ENCODE measurements at regions not wholly inside any gene's neighbourhood (a gene's known extent, or its start where the extent isn't known, plus 50 kb on each side); places are given as distances from the start of the nearest gene placed in this dataset.

DNA sequence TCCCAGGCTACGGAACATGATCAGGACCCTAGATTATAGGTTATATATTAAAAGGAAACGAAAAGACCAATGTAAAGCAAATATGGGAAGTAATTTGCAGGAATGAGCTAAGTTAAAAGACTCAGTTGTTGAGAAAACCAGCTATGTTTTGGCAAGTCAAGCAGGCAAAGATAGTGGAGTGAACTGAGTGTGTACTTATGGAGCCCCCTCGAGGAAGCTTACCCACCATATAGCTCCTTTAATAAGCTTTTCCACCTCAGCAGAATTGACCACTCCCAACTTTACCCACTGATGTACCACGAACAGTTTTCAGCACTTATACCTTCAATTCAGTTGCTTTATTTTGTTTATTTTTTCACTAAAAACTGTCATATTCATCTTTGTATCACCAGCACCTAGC, 57.3 kb upstream of the PJA2 start:
- no peak for DNase-seq
